MM.1S (cell line): ENCODE measurements at regions not wholly inside any gene's neighbourhood (a gene's known extent, or its start where the extent isn't known, plus 50 kb on each side); places are given as distances from the start of the nearest gene placed in this dataset.

Source experiments
- DNase-seq: peaks from one replicate; pipeline ENCODE4 v3.0.0-alpha.2; 2015
- H2AFZ ChIP-seq: fragments of 300-600 bp; sonication (generic); 2 replicates; pipeline ENCODE4 v1.6.0; 2016; ENCODE audit warnings: antibody characterized with exemption, low read length
- H3F3A ChIP-seq: fragments of 300-600 bp; sonication (generic); 2 replicates; pipeline ENCODE4 v1.6.1; 2016; ENCODE audit warnings: mild to moderate bottlenecking, antibody characterized with exemption, low read length, moderate library complexity, mixed read lengths; ENCODE audit not compliant: insufficient read depth
- H3K27ac ChIP-seq: fragments of 300-600 bp; sonication (generic); 2 replicates; pipeline ENCODE4 v1.5.1; 2016; ENCODE audit warnings: mild to moderate bottlenecking, low read length
- H3K27me3 ChIP-seq: fragments of 300-600 bp; sonication (generic); replicated peaks from 2 replicates; pipeline ENCODE4 v1.6.0; 2016; ENCODE audit warnings: low read length; ENCODE audit not compliant: insufficient read depth
- H3K36me3 ChIP-seq: fragments of 300-600 bp; sonication (generic); replicated peaks from 2 replicates; pipeline ENCODE4 v1.6.1; 2016; ENCODE audit warnings: mild to moderate bottlenecking, low read length, mixed read lengths; ENCODE audit not compliant: insufficient read depth
- H3K4me1 ChIP-seq: fragments of 300-600 bp; sonication (generic); 2 replicates; pipeline ENCODE4 v1.6.1; 2016; ENCODE audit warnings: low read length, mixed read lengths
- H3K4me2 ChIP-seq: fragments of 300-600 bp; sonication (generic); 2 replicates; pipeline ENCODE4 v1.6.0; 2016; ENCODE audit warnings: low read depth, low read length
- H3K4me3 ChIP-seq: fragments of 300-600 bp; sonication (generic); 2 replicates; pipeline ENCODE4 v1.5.1; 2016; ENCODE audit warnings: low read length, mixed read lengths
- H3K79me2 ChIP-seq: fragments of 300-600 bp; sonication (generic); 2 replicates; pipeline ENCODE4 v1.6.1; 2016; ENCODE audit warnings: mixed run types, low read length, mixed read lengths
- H3K9ac ChIP-seq: fragments of 300-600 bp; sonication (generic); 2 replicates; pipeline ENCODE4 v1.6.1; 2016; ENCODE audit warnings: low read length, mixed read lengths
- H3K9me2 ChIP-seq: fragments of 300-600 bp; sonication (generic); replicated peaks from 2 replicates; pipeline ENCODE4 v1.6.1; 2016; ENCODE audit warnings: mild to moderate bottlenecking, low read length, mixed read lengths; ENCODE audit not compliant: insufficient read depth
- H3K9me3 ChIP-seq: fragments of 300-600 bp; sonication (generic); replicated peaks from 2 replicates; pipeline ENCODE4 v1.6.1; 2016; ENCODE audit warnings: mild to moderate bottlenecking, low read length, mixed read lengths; ENCODE audit not compliant: insufficient read depth
- H4K20me1 ChIP-seq: fragments of 300-600 bp; sonication (generic); 2 replicates; pipeline ENCODE4 v1.6.1; 2016; ENCODE audit warnings: mild to moderate bottlenecking, low read length, moderate library complexity, mixed read lengths; ENCODE audit not compliant: insufficient read depth
- EZH2 ChIP-seq: fragments of 300-600 bp; sonication (generic); optimal IDR thresholded peaks from 2 replicates; pipeline ENCODE3; 2017; ENCODE audit warnings: low read depth, mild to moderate bottlenecking, antibody characterized with exemption, low read length, mixed read lengths
- EZH2phosphoT487 ChIP-seq: fragments of 300-600 bp; sonication (generic); IDR thresholded peaks from 2 replicates; pipeline ENCODE4 v1.6.1; 2018; ENCODE audit warnings: antibody characterized with exemption, low read length
- TF ChIP-seq, protein P1 (sequence below): fragments of 300-600 bp; sonication (generic); IDR thresholded peaks from 2 replicates; pipeline ENCODE4 v1.5.1; 2016; ENCODE audit warnings: antibody characterized with exemption, low read length, mixed read lengths

DNA sequence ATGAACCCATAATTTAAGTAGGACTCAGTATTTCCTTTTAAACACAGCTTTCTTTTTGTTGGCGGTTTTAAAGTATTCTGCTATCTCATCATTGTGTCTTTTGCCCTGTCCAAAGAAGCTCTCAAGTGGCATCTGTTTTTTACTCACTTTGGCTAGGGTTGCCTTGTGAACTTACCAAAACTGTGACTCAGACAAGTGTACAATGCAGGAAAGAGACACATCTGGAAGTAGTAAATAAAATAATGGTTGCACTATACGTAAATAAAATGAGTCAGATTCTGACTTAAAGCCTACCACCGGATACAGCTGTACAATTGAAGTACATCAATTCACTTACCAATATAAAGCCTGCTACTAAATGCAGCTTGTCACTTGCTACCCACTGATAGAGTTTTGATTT, 619.2 kb upstream of the LRFN5 start:
- Histone ChIP-seq H3K36me3 (no peaks in the 10 kb centered on the region), H3K4me3 (no peak overlapping the region), H3K27me3 (no peaks in the 10 kb centered on the region), H3K4me2 (no peak overlapping the region), H3K9me2 (no peaks in the 10 kb centered on the region), H3K9me3 (no peaks in the 10 kb centered on the region), H3K4me1 (no peaks in the 10 kb centered on the region), H4K20me1 (no peaks in the 10 kb centered on the region), H3K79me2 (no peaks in the 10 kb centered on the region), H3K27ac (no peak overlapping the region), H3K9ac (no peak overlapping the region), H3F3A (no peaks in the 10 kb centered on the region), H2AFZ (no peak overlapping the region)
- no peak for DNase-seq
- TF ChIP-seq, protein P1, sequence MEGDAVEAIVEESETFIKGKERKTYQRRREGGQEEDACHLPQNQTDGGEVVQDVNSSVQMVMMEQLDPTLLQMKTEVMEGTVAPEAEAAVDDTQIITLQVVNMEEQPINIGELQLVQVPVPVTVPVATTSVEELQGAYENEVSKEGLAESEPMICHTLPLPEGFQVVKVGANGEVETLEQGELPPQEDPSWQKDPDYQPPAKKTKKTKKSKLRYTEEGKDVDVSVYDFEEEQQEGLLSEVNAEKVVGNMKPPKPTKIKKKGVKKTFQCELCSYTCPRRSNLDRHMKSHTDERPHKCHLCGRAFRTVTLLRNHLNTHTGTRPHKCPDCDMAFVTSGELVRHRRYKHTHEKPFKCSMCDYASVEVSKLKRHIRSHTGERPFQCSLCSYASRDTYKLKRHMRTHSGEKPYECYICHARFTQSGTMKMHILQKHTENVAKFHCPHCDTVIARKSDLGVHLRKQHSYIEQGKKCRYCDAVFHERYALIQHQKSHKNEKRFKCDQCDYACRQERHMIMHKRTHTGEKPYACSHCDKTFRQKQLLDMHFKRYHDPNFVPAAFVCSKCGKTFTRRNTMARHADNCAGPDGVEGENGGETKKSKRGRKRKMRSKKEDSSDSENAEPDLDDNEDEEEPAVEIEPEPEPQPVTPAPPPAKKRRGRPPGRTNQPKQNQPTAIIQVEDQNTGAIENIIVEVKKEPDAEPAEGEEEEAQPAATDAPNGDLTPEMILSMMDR = no peak
- no peak for TF ChIP-seq EZH2
- TF ChIP-seq EZH2phosphoT487 = no peak

DNA sequence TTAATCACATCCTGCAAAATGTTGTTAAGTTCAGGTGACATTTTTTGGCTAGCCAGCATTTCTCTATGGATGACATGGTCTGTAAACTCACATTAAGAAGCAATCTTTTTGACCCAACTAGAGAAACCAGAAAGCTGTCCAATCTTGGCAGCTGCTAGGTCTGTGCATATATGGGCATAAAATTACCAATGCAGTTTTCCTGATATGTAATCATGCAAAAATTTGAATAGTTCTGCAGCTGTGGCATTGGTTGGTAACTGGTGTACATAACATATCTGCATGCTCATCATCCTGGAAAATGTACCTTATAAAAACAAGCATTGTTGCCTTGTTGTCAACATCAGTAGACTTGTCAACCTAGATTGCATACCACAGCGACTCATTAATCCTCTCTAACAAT, 620.0 kb upstream of the LRFN5 start:
- Histone ChIP-seq H3K4me3 (no peak overlapping the region), H3K9me3 (no peaks in the 10 kb centered on the region), H3K9me2 (no peaks in the 10 kb centered on the region), H3K27ac (no peak overlapping the region), H4K20me1 (no peaks in the 10 kb centered on the region), H3K9ac (no peak overlapping the region), H3K4me2 (no peak overlapping the region), H3K27me3 (no peaks in the 10 kb centered on the region), H2AFZ (no peak overlapping the region), H3K36me3 (no peaks in the 10 kb centered on the region), H3K4me1 (no peaks in the 10 kb centered on the region), H3K79me2 (no peaks in the 10 kb centered on the region), H3F3A (no peaks in the 10 kb centered on the region)
- TF ChIP-seq EZH2phosphoT487 (no peak), EZH2 (no peak)
- TF ChIP-seq, protein P1 = no peak
- no peak for DNase-seq

DNA sequence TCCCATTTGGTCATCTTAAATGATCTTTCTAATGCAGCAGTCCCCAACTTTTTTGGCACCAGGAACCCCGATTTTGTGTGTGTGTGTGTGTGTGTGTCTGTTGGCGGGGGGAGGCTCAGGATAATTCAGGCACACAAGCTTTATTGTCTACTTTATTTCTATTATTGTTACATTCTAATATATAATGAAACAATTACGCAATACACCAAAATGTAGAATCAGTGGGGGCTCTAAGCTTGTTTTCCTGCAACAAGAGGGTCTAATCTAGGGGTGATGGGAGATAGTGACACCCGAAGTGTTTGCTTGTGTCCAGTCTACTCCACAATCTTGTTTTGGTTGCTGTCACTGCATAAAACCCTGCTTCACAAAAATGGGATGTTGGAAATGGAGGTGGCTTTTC, 621.1 kb upstream of the LRFN5 start:
- H4K20me1 ChIP-seq = no peaks in the 10 kb centered on the region

More for the DNA sequence above, 621.1 kb upstream of the LRFN5 start:
- no peaks in the 10 kb centered on the region for H3K9me3 ChIP-seq
- no peaks in the 10 kb centered on the region for H3K4me1 ChIP-seq
- H2AFZ ChIP-seq = no peak overlapping the region
- H3K27ac ChIP-seq = no peak overlapping the region
- DNase-seq = no peak
- H3F3A ChIP-seq = no peaks in the 10 kb centered on the region
- H3K4me2 ChIP-seq = no peak overlapping the region
- no peak overlapping the region for H3K9ac ChIP-seq
- H3K27me3 ChIP-seq = no peaks in the 10 kb centered on the region
- H3K9me2 ChIP-seq = no peaks in the 10 kb centered on the region
- H3K36me3 ChIP-seq = no peaks in the 10 kb centered on the region
- no peaks in the 10 kb centered on the region for H3K79me2 ChIP-seq
- no peak overlapping the region for H3K4me3 ChIP-seq
- TF ChIP-seq, protein P1 = no peak
- no peak for TF ChIP-seq EZH2phosphoT487
- TF ChIP-seq EZH2 = no peak
